ENCODE measurements at regions not wholly inside any gene's neighbourhood (a gene's known extent, or its start where the extent isn't known, plus 50 kb on each side); places are given as distances from the start of the nearest gene placed in this dataset.
"Not testable (repeated sequence)": the region's sequence is repeated elsewhere in the genome, so short reads cannot be mapped to it uniquely, and the experiment has no call there.

- no peak for DNase-seq (ENCODE audit: extremely low read depth, low read depth)
- no peak for TF ChIP-seq CTCF (IDR thresholded peaks at IDR 0.05; ENCODE audit: low read depth, low read length)
Observed at GRCh38 chr7:83731154-83731553, 82.2 kb upstream of the SEMA3E start.

GRCh38 chr7:83716923-83717322 lies 68.0 kb upstream of the SEMA3E start:
- DNase-seq (ENCODE audit: extremely low read depth, low read depth) = not testable (repeated sequence)

GRCh38 chr7:83708531-83708930 lies 59.6 kb upstream of the SEMA3E start:
- no peak for DNase-seq (ENCODE audit: extremely low read depth, low read depth)
- no peak for TF ChIP-seq CTCF (IDR thresholded peaks at IDR 0.05; ENCODE audit: low read depth, low read length)

GRCh38 chr7:83704564-83704963 lies 55.6 kb upstream of the SEMA3E start:
- no peak for DNase-seq (ENCODE audit: extremely low read depth, low read depth)
- no peak for TF ChIP-seq CTCF (IDR thresholded peaks at IDR 0.05; ENCODE audit: low read depth, low read length)

- TF ChIP-seq CTCF (IDR thresholded peaks at IDR 0.05; ENCODE audit: low read depth, low read length) = no peak
- no peak for DNase-seq (ENCODE audit: extremely low read depth, low read depth)
Observed at GRCh38 chr7:83702446-83702845, 53.5 kb upstream of the SEMA3E start.

GRCh38 chr7:83701736-83702135 lies 52.8 kb upstream of the SEMA3E start:
- no peak for DNase-seq (ENCODE audit: extremely low read depth, low read depth)
- no peak for TF ChIP-seq CTCF (IDR thresholded peaks at IDR 0.05; ENCODE audit: low read depth, low read length)

All from AG09319 (cell line).